Non-pigmented ciliary epithelial cell (primary cell): ENCODE measurements at regions not wholly inside any gene's neighbourhood (a gene's known extent, or its start where the extent isn't known, plus 50 kb on each side); places are given as distances from the start of the nearest gene placed in this dataset.

Source experiments
- DNase-seq: peaks from one replicate; pipeline ENCODE4 v3.0.0-alpha.2; 2010; ENCODE audit warnings: low read depth

DNA sequence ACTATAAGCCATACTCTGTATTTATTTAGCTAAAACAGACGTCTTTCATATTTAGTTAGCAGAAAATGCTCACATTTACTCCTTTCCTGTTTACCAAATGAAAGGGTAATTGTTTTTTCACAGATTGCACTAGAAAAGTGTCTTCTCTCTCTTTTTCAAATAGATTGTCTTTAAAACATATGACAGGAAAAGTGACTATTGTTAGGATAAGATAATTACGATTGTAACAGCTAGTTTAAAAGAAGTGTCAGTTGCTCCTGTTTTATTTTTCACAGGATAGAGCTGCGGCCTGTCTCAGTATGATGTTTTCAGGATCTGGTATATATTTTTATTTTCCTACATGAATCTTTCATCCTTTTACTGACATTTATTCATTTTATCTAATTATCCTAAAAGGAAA, 353.5 kb downstream of the FBXO8 start:
- no peak for DNase-seq

DNA sequence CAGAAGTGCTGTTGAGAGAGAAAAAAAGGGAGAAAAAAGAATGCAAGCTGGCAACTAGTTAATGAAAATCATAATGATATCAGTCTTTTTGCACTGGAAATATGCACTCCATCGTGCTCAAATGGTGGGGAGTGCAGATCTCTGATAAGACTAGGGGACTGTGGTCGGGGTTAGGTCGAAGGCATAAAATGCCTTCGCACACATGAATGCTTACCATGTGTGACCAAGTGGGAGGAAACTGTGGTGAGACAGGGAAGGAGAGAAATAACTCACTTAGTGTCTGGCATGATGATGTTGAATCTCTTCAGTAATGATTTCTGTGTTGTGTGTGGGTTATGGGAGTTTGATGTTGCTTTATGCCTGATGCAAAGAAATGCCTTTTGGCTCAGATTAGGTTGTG, 358.9 kb downstream of the FBXO8 start:
- no peak for DNase-seq

DNA sequence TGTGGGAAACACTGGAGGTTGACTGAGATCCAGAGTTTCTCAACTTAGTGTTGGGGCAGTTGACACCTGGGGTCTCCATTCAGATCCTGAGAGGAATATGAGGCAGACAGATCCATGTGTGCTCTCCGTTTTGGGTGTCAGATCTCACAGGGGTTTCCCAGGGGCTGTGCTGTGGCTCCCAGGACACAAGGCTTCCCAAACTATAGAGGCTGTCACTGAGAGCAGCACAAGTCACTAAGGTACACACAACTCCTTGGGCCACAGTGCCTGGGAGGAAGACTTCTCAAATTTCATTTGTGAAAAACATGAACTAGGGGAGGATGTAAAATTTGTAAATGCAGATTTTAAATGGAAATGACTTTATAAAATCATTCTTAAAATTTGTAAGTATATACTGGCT, 363.6 kb downstream of the FBXO8 start:
- no peak for DNase-seq

DNA sequence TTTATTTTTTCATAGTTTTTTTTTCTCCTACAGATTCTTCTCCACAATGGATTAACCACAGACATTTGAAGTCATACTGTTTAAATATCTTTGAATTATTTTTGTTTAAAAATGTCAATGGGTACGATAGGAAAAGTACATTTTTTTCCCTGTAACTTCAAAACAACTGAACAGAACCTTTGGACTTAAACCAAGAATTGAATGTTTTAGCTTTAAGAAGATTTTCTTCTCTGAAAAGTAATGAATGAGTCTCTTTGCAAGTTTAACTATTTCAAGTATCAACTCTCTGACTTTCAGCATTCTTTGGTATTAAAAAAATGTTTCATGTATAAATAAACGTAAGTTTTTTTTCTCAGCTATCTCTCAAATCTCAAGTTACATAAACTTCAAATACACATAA, 364.3 kb downstream of the FBXO8 start:
- no peak for DNase-seq

DNA sequence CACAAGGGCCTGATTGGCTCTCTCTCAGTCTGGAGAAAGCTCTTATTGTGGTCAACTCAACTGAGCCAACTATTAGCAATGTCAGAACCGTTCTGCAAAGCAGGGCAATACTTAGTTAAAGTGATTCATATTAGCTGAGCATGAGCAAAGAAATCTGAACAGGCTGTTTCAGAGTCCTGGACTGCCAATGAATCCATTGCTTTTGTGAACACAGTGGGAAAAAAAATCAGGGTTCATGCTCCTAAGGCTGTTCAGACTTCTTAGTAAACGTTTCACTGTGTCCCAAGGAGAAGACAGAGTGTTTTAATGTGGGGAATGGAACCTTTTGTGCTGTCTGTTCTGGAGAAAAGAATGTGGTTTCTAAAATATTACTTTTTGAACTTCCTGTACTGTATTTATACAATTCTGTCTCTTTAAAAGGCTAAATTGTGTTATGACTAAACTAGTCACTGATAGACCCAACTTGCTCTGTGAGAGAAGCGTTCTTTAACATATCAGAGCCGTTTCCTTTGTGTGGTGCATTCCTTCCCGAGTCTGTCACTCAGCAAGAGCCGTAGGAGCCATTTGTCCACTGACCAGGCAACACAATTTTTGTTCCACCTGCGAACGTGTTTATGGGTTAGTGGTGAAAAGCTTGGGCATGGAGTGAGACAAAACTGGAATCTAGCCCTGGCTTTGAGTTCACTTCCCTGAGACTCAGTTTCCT, 366.1 kb downstream of the FBXO8 start:
- no peak for DNase-seq

DNA sequence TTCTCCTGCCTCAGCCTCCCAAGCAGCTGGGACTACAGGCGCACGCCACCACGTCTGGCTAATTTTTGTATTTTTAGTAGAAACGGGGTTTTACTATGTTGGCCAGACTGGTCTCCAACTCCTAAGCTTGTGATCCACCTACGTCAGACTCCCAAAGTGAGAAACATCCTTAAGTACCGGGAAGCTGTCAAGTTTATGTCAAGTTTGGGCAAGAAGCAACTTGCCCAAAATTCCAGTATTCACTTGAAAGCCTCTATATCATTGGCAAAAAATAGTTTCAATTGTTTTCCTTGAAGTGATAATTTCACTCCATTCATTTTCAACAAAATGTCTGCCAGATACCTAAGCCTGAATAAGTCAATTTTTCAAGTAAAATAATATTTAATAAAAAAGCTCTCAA, 370.0 kb downstream of the FBXO8 start:
- DNase-seq = no peak

DNA sequence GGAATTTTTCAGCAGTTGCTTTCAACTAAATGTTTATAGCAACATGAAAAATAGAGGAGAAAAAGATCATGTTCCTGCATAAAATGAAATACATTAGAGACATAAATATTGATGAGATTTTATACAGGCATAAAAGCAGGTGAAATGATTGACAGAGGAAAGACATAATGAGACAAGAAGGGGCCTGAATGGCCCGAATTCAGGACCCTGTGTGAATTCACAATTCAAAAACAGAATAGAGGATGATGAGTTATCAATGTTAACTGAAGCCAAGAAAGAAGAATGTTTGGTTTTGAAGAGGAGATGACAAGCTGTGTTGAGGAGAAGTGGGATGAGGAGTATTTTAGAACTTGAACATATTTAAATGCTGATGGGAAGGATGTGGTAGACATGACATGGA, 371.1 kb downstream of the FBXO8 start:
- DNase-seq = no peak

DNA sequence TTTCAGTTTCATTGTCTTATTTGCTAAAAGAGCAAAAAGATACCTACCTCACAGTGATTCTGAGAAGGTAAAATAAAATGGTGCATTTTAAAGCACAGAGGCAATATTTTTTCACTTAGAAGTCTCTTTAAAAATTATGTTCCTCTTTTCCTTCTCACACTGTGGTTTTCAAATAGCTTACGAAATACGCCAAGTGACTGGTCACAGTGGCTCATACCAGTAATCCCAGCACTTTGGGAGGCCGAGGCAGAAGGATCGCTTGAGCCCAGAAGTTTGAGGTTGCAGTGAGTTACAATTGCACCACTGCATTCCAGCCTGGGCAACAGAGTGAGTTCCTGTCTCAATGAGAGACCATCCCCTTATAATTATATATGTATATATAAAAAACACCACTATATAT, 372.6 kb downstream of the FBXO8 start:
- no peak for DNase-seq

DNA sequence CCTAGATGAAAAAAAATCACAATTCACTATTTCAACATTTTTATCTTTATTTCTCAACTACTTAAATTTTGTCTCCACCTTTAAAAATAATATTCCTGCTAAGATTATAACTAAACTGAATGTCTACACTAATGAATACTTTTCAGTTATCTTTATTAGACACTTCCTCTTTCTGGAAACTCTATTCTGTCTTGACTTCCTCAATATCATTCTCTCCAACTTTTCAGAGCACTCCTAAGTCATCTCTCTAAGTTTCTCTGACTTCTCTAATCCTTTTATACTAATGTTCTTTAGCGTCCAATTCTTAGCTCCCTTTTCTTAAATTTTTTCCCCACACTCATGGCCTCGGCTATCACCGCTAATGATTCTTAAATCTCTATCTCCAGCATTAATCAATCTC, 374.2 kb downstream of the FBXO8 start:
- DNase-seq = no peak

DNA sequence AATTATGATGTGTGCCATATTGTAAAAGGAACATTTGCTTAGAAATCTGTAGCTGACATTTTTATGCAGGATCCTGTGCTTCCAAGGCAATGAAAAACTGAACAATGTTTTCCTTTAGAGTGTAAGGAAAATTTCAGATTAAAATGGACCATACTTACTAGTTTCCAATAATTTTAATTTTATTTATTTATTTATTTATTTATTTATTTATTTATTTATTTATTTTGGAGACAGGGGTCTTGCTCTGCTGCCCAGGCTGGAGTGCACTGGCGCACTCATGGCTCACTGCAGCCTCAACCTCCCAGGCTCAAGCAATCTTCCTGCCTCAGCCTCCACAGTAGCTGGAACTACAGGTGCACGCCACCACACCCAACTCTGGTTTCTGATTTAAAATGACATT, 369.8 kb upstream of the HAND2 start:
- DNase-seq = no peak

DNA sequence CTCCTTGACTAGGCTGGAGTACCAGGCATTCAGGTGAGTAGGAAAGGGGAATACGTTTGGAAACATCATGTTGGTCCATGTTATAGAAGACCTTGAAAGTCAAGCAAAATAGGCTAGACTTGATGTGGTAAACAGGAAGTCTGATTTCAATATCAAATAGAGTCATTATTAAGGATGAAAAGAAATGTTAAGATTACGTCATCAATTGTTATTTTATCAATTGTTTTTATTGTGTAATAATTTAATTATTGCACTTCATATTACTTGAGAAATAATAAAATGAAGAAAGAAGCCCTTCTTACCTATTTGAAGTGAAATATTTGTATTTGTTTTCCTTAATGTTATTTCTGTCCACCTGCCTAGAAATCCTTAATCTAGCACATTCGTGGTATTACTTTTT, 361.0 kb upstream of the HAND2 start:
- no peak for DNase-seq

DNA sequence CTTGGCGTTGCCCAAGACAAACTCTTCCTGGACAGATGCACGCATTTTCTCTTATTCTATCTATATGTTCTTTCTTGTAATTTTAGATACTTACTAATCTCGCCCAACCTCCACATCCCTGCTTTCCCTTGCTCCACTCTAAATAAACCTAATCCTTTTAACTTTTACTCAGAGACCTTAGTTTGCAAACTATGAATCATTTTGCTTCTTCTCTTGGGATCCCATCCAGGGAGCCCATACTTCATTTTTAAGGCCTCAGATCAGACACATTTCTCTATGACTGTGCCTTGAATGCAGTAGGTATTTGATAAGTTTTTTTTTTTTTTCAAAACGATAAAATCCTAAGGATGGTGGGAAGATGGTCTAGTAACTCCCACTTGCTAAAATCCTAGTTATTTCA, 353.8 kb upstream of the HAND2 start:
- no peak for DNase-seq

DNA sequence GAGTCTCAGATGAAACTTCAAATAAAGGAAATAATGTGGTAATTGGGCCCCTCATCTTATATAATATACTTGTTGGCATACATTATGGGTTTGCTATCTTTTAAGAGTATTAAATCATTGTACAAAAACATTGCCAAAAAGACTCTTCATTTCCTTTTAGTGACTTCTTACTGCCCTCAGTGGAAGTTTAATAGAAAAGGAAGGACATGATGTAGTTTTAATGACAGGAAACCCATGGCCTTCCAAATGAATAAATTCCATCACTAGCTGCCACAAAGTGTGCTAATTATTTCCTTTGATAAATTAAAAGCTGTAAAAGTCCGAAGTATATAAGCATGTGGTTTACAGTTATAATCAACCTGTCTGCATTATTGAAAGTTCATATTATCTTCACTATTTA, 350.9 kb upstream of the HAND2 start:
- DNase-seq = no peak

DNA sequence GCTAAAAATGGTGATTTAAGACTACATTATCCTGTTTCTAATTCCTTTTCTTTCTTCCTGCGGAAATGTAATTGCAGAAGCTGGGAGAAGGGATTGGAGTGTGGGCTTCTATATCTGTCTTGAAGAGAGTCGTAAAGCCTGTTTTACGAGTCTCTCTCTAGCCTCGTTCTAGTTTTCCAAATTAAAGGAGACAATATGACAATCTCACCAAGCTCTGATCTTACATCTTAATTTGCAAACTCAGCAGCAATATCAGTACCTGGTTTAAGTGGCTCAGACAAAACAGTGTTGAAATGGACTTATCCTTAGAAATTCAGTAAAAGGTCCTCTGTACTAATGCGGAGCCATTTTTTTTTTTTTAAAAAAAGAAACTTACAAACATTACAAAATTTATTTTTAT, 349.5 kb upstream of the HAND2 start:
- DNase-seq = no peak

DNA sequence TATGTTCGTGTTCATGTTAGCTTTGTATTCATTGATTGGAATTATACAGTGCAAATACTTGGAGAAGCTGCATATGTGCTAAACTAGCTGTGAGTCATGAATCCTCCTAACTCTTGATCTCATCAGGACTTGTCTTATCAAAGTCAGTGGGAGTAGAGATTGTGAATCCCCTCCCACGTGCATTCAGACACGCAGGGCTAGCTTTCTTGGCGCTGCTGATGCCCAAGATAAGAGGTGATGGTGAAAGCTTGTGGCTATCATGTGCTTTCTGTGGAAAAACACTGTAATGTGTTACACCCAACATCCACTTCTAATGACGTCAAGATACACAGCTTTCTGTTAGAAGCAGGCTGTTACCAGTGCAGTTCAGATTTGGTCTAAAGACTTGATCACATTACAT, 348.7 kb upstream of the HAND2 start:
- no peak for DNase-seq

DNA sequence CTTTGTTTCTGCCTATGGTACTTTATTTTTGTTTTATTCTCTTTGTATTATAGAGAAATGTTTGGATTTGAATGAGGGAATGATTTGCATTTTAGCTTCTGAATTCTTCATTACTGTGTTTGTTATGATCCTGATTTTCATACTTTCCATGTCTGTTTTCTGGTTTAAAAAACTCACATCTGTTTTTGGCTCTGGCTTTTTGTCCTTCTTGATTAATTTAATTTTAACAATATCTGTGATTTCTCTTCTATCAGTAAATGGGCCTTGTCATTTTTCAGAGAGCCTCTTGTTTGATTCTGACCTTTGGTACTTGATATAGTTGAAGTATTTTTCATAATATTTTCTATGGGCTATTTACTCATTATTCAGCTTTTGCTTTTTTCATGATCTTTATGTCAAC, 341.6 kb upstream of the HAND2 start:
- no peak for DNase-seq

DNA sequence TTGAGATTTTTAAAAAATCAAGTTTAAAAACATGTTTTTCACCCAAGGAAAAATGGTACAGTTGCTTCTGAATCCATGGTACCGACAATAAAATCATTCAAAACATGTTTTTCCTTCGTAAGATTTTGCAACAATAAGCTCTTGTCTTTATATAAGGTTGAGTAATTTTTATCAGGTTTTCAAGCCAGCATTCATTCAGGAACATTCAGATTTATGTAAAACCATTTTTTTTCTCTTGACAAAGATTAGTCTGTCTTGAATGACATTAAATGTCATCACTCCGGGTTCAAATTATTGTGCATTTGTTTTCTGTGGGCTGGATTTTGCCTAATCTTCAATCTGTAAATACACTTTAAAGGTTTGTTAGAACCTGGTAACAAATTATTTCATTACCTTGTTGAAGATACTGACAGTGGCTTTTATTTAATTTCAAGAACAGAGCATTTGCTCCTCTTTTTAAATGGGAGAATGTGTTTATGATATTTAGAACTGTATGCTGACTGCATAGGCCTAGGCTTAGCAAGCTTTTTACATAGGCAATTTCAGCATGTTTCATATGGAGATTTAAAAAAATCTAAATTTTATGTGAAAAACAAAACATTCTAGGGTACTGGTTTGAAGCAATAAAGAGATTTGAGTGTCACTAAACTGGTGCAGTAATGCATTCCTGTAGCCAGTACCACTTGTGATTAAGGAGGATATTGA, 336.4 kb upstream of the HAND2 start:
- DNase-seq = no peak

DNA sequence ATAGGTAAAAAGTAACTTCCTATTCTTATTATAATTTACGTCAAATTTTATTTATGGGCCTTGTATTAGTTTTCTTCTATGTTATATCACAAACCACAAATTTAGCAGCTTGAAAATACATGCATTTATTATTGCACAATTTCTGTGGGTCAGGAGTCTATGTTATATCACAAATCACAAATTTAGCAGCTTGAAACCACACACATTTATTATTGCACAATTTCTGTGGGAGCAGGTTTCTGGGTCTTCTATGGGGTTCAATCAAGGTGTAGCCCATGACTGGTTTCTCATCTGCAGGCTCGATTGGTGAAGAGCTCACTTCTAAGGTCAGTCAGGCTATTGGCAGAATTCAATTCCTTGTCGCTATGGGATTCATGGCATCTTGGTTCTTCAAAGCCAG, 332.7 kb upstream of the HAND2 start:
- DNase-seq = no peak

DNA sequence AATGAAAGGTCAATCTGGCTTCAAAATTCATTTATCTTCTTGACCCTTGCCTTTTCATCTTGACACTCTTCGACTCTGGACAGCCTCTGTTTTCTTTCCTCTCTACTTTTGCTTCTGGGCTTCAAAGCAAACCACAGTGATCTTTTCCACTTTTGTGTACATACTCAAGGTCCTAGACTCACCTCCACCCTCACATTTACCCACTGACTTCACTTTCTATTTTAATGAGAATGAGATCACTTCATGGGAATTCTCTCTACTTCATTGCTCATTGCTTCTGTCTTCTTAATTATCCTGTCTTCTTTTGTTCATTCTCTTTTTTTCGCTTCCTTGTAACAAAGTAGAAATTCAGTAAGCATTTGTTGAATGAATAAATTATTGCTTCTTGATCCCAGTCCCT, 330.1 kb upstream of the HAND2 start:
- DNase-seq = no peak

DNA sequence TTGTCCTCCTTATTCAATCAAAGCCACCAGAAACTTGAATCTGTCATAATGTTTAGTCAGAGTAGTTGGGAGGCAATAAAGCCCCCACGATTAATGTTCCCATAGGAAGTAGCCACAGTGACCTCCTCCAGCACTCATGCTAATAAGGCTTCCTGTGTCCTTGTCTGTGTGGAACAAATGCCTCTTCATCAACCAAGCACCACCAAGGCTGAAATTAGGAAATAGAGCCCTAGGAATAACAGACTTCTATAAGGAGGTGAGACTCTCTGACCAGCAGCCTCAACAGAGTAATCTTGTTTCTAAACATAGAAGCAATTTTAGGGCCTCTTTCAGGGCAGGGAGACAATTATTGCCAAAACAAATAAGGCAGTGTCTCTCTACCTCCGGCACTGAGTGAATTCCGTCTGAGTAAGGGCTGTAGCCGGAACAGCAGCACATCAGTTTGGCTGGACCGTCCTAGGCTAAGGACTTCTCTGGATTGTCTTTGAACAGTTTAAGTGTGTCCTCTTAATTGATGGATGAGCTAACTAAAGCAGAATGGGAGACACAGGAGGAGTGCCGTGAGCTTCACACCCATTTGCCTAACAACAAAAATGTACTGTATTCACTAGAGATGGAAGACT, 329.2 kb upstream of the HAND2 start:
- DNase-seq = no peak

DNA sequence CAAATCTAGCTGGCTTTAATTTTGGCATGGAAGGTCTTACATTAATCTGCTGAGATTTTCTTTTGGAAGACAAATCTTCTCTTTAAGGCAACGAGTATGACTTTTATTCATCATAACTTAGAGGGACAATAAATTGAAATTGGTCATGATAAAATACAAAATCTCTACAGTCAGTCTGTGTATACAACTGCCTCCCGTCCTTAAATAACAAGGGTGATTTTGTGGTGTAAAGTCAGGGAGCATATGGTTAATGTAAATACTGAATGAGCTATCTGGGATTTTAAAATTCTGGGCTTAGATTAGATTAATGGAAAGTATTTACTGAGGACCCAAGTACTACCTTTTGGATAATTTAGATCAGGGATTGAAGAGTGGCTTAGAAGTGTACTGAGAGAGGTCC, 328.4 kb upstream of the HAND2 start:
- DNase-seq = no peak

DNA sequence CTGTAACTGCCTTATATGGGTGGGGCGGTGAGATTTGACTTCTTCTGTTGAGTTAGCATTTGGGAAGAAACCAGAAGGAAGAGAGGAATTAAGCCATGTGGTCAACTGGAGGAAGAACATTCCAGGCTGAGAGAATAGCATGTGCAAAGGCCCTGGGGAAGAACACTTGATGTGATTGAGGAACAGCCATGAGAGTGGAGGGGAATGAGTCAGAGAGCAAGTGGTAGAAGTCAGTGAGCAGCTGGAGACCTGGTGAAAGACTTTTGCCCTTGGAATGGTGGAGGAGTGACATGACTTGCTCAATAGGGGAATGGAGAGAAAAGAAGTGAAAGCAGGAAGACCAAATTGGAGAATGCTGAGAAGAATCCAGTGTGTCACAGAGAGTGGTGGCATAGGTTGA, 327.8 kb upstream of the HAND2 start:
- DNase-seq = no peak

DNA sequence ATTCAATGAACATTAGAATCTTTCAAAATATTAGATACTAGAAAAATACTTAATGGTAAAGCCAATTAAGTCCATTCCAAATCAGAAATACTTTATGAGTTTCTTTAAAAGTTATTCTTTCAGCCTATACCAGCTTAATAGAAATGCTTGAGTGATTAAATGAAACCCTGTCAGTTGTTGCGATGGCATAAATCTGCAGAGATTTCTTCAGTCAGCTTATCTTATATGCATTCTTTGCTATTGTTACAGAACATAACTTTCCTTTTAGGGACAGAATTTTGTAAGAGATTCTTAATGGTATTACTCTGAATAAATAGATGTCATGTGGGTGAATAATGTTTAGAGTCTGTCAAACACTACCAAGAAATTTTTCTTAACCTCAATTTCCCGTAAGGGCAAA, 325.0 kb upstream of the HAND2 start:
- DNase-seq = no peak

DNA sequence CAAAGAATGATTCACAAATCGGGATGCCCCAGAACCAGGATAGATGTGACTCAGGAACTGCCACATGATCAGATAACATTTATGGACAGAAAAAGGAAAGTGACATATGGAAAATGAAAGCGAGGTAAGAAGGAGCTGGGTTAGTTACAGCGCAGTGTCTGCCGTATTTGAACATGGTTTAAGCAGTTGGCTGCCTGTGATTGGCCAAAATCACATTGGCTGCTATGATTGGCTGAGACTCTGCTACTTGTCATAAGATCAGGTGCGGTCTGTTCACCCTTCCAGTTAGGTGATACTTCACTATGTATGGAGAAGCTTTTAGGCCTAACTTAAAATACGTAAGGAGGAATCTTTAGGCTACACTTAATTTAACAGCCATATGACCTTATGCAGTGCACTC, 322.7 kb upstream of the HAND2 start:
- no peak for DNase-seq
